ENCODE measurements at regions not wholly inside any gene's neighbourhood (a gene's known extent, or its start where the extent isn't known, plus 50 kb on each side); places are given as distances from the start of the nearest gene placed in this dataset.

GRCh38 chr13:91273675-91274074 is 73.8 kb upstream of the MIR17HG start:
- no peak for TF ChIP-seq GATA2 (IDR thresholded peaks at IDR 0.05; ENCODE audit: low read depth, low read length)
- TF ChIP-seq GATA3 (IDR thresholded peaks at IDR 0.05; ENCODE audit: low read depth, low read length), result no peak

Data from SH-SY5Y (cell line).